ENCODE measurements at regions not wholly inside any gene's neighbourhood (a gene's known extent, or its start where the extent isn't known, plus 50 kb on each side); places are given as distances from the start of the nearest gene placed in this dataset.
"Not testable (repeated sequence)": the region's sequence is repeated elsewhere in the genome, so short reads cannot be mapped to it uniquely, and the experiment has no call there.

DNA sequence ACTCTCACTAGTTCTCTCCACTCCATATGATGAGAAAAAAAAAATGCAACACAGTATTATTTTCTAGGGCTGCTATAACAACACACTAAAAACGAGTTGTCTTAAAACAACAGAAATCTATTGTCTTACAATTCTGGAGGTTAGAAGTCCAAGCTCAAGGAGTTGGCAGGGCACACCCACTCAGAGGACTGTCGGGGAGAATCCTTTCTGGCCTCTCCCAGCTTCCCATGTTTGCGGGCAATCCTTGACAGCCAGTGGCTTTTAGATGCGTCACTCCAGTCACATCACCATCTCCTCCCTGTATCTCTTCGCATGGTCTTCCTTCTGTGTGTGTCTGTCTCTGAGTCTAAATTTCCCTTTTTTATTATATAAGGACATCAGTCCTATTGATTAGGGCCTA, 64.0 kb upstream of the KIF2A start:
- TF ChIP-seq, protein P1, sequence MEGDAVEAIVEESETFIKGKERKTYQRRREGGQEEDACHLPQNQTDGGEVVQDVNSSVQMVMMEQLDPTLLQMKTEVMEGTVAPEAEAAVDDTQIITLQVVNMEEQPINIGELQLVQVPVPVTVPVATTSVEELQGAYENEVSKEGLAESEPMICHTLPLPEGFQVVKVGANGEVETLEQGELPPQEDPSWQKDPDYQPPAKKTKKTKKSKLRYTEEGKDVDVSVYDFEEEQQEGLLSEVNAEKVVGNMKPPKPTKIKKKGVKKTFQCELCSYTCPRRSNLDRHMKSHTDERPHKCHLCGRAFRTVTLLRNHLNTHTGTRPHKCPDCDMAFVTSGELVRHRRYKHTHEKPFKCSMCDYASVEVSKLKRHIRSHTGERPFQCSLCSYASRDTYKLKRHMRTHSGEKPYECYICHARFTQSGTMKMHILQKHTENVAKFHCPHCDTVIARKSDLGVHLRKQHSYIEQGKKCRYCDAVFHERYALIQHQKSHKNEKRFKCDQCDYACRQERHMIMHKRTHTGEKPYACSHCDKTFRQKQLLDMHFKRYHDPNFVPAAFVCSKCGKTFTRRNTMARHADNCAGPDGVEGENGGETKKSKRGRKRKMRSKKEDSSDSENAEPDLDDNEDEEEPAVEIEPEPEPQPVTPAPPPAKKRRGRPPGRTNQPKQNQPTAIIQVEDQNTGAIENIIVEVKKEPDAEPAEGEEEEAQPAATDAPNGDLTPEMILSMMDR (IDR thresholded peaks at IDR 0.05; ENCODE audit: low read length), result not testable (repeated sequence)
- not testable (repeated sequence) for TF ChIP-seq EZH2 (optimal IDR thresholded peaks at IDR 0.05; ENCODE audit: low read depth, low read length)
